ENCODE measurements at regions not wholly inside any gene's neighbourhood (a gene's known extent, or its start where the extent isn't known, plus 50 kb on each side); places are given as distances from the start of the nearest gene placed in this dataset.

DNA sequence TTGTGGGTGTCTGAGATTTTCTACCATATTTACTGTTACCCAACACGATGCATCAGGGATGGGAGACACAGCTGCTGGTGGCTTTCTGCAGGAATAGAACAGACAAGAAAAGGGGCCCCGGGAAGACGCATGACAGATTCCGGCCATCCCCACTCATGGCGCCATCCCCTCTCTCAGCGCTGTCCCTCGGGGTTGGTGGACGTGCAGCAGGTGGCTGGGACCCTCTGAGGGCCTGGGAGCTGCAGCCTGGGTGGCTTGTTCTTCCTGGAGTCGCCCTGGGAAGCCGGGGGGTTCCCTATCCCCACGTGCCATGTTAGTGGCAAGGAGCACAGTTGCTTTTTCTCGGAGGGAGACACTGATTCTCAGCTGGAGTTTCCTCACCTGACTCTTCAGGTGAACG lies 1123.3 kb downstream of the BRD1 start:
- TF ChIP-seq, protein P1, sequence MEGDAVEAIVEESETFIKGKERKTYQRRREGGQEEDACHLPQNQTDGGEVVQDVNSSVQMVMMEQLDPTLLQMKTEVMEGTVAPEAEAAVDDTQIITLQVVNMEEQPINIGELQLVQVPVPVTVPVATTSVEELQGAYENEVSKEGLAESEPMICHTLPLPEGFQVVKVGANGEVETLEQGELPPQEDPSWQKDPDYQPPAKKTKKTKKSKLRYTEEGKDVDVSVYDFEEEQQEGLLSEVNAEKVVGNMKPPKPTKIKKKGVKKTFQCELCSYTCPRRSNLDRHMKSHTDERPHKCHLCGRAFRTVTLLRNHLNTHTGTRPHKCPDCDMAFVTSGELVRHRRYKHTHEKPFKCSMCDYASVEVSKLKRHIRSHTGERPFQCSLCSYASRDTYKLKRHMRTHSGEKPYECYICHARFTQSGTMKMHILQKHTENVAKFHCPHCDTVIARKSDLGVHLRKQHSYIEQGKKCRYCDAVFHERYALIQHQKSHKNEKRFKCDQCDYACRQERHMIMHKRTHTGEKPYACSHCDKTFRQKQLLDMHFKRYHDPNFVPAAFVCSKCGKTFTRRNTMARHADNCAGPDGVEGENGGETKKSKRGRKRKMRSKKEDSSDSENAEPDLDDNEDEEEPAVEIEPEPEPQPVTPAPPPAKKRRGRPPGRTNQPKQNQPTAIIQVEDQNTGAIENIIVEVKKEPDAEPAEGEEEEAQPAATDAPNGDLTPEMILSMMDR (IDR thresholded peaks at IDR 0.05): no peak
- TF ChIP-seq EP300 (IDR thresholded peaks at IDR 0.05) (no peak), POLR2A (IDR thresholded peaks at IDR 0.05) (no peak)
